Sigmoid colon (tissue), 6 donors: ENCODE measurements at regions not wholly inside any gene's neighbourhood (a gene's known extent, or its start where the extent isn't known, plus 50 kb on each side); places are given as distances from the start of the nearest gene placed in this dataset.

Experiments
- DNase-seq: peaks from one replicate; pipeline ENCODE4 v3.0.0-alpha.2; 2019
- H3K27ac ChIP-seq, 4 donors: fragments of 200-600 bp; sonication (generic); one replicate each; pipeline ENCODE4 v1.5.1; 2016 to 2019; ENCODE audit warnings: mild to moderate bottlenecking in 1 of 4
- H3K27me3 ChIP-seq, 3 donors: fragments of 200-600 bp; sonication (generic); one replicate each; pipeline ENCODE4 v1.5.1; 2019; ENCODE audit warnings: mild to moderate bottlenecking in 1 of 3
- H3K36me3 ChIP-seq, 4 donors: fragments of 200-600 bp; sonication (generic); one replicate each; pipeline ENCODE4 v1.5.1; 2016 to 2019
- H3K4me1 ChIP-seq, 4 donors: fragments of 200-600 bp; sonication (generic); one replicate each; pipeline ENCODE4 v1.5.1; 2017 to 2019
- H3K4me3 ChIP-seq, 4 donors: fragments of 200-600 bp; sonication (generic); one replicate each; pipeline ENCODE4 v1.5.1; 2017 to 2019; ENCODE audit warnings: mild to moderate bottlenecking in 2 of 4, moderate library complexity in 1 of 4
- H3K9me3 ChIP-seq, 4 donors: fragments of 200-600 bp in 3 of 4; sonication (generic) in 3 of 4; one replicate each; pipeline versions ENCODE4 v1.5.1 to v1.6.1; 2013 to 2019
- CTCF ChIP-seq, 4 experiments: fragments of 450-650 bp in 3 of 4; fragments of 200-600 bp in 1 of 4; IDR thresholded peaks; one replicate each; pipeline ENCODE4 v1.5.1; 2016 to 2019; ENCODE audit warnings: antibody characterized with exemption in 4 of 4, mild to moderate bottlenecking in 3 of 4, moderate library complexity in 2 of 4
- EP300 ChIP-seq, 4 donors: sonication (generic); formaldehyde crosslinking; IDR thresholded peaks; one replicate each; pipeline ENCODE4 v1.6.1; 2017; ENCODE audit warnings: antibody characterized with exemption in 4 of 4
- POLR2A ChIP-seq, 2 donors: fragments of 450-650 bp; IDR thresholded peaks; one replicate each; pipeline ENCODE4 v1.6.1; 2016; ENCODE audit warnings: antibody characterized with exemption in 2 of 2, mild to moderate bottlenecking in 2 of 2, moderate library complexity in 2 of 2
- POLR2AphosphoS5 ChIP-seq, 4 donors: sonication (generic); formaldehyde crosslinking; IDR thresholded peaks; one replicate each; pipeline ENCODE4 v1.6.1; 2017; ENCODE audit warnings: antibody characterized with exemption in 4 of 4
- WGBS, 2 donors: extraction: QIAGEN DNeasy Blood & Tissue Kit; methylation state at CpG; one replicate each; pipeline ENCODE4 v1.1.7; 2013; 5-methylcytosine and 5-hydroxymethylcytosine counted together
- intact Hi-C: fragments of 100-400 bp; cut with DNase I; formaldehyde crosslinking; loops from one replicate; pipeline ENCODE4 v1.15.1; 2023
- donor health status: healthy with polysubstance abuse.
- donor health status: healthy.

DNA sequence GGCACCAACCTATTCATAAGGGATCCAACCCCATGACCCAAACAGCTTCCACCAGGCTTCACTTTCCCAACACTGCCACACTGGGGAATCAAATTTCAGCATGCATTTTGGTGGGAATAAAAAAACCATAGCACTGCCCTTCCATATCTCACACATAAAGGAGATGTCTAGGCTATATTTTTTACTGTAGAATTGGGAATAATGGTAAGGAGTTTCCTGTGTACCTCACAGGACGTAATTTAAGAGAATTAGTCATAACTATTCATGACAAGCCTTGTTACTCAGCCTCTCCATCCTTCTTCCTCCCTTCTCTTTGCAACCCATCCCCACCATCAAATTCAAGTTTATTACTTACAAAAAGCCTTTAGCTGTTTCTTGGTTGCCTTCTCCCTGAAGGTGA is 352.1 kb downstream of the MLLT3 start:
- no peak for DNase-seq
- TF ChIP-seq CTCF (IDR thresholded peaks at IDR 0.05) (no peak), EP300 (IDR thresholded peaks at IDR 0.05) (no peak), POLR2A (IDR thresholded peaks at IDR 0.05) (no peak), POLR2AphosphoS5 (IDR thresholded peaks at IDR 0.05) (no peak)
- Histone ChIP-seq H3K4me3 (no peak overlapping the region), H3K9me3 (no peaks in the 10 kb centered on the region), H3K27ac (no peak overlapping the region), H3K27me3 (no peaks in the 10 kb centered on the region), H3K4me1 (peaks cover 0 to 8% (median 0%) of the 10 kb centered on the region in 4 donors), H3K36me3 (no peaks in the 10 kb centered on the region)
- WGBS, 2 donors, result 73 to 76% methylated on average over 1 of the region's 1 CpG
- intact Hi-C loops, result no loop called here

GRCh38 chr9:20269620-20270019 is 352.7 kb downstream of the MLLT3 start:
- H3K4me3 ChIP-seq, result no peak overlapping the region

DNA sequence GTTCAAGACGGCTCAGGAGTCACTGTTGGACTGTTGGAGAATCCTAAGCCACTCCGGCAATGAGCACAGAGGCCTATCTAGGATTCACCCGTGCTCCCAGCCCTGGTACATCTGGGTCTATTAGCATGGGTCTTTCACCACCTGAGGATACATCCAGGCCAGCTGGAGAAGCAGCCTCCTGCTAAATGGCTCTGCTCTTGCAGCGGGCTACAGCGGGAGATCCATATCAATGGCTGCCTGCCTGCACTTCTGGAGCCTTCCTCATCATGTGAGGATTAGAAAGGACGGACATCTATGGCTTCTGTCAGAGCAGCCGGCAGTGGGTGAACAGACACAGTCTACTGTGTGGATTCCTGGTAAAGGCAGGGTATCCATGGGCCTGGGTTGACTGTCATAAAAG is 357.4 kb downstream of the MLLT3 start:
- no peaks in the 10 kb centered on the region for H3K36me3 ChIP-seq
- no peaks in the 10 kb centered on the region for H3K4me1 ChIP-seq
- no peak overlapping the region for H3K4me3 ChIP-seq
- no peaks in the 10 kb centered on the region for H3K9me3 ChIP-seq
- no peak overlapping the region for H3K27ac ChIP-seq
- TF ChIP-seq EP300 (IDR thresholded peaks at IDR 0.05), result no peak
- TF ChIP-seq CTCF (IDR thresholded peaks at IDR 0.05), result no peak
- TF ChIP-seq POLR2AphosphoS5 (IDR thresholded peaks at IDR 0.05), result no peak
- no peak for TF ChIP-seq POLR2A (IDR thresholded peaks at IDR 0.05)
- intact Hi-C loops, result no loop called here
- WGBS, 2 donors, result 79 to 83% methylated on average over 7 of the region's 7 CpGs
- H3K27me3 ChIP-seq, result no peaks in the 10 kb centered on the region
- no peak for DNase-seq

More at GRCh38 chr9:20269620-20270019, 352.7 kb downstream of the MLLT3 start:
- H3K36me3 ChIP-seq, result no peaks in the 10 kb centered on the region
- peaks cover 0 to 8% (median 0%) of the 10 kb centered on the region in 4 donors for H3K4me1 ChIP-seq
- intact Hi-C loops, result no loop called here
- DNase-seq, result no peak
- no peaks in the 10 kb centered on the region for H3K9me3 ChIP-seq
- no peaks in the 10 kb centered on the region for H3K27me3 ChIP-seq
- H3K27ac ChIP-seq, result no peak overlapping the region
- 69 to 96% methylated on average over 2 of the region's 2 CpGs for WGBS, 2 donors
- TF ChIP-seq POLR2AphosphoS5 (IDR thresholded peaks at IDR 0.05) (no peak), CTCF (IDR thresholded peaks at IDR 0.05) (no peak)

DNA sequence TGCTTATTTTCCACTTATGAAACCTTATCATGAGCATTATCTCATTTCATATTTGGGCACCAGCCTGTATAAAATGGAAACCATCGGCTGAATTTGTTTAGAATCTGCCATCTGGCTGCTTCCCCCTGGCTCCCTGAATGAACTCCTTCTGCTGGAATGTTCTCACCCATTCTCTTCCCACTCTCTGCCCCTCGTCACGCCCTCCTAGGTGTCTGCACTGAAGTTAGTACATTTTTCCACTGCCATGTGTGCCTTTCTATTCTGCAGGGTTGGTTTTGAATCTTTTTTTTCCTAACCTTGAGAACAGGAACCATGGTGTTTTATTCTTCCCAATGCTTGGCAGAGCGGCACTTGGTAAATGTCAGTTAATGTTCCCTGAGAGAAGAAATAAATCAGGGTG is 359.7 kb downstream of the MLLT3 start:
- TF ChIP-seq POLR2AphosphoS5 (IDR thresholded peaks at IDR 0.05) (no peak), CTCF (IDR thresholded peaks at IDR 0.05) (no peak), EP300 (IDR thresholded peaks at IDR 0.05) (no peak), POLR2A (IDR thresholded peaks at IDR 0.05) (no peak)
- Histone ChIP-seq H3K4me1 (no peaks in the 10 kb centered on the region), H3K4me3 (no peak overlapping the region), H3K36me3 (no peaks in the 10 kb centered on the region), H3K27me3 (no peaks in the 10 kb centered on the region), H3K27ac (no peak overlapping the region), H3K9me3 (no peaks in the 10 kb centered on the region)
- intact Hi-C loops, result no loop called here
- WGBS, 2 donors, result 84 to 86% methylated on average over 4 of the region's 4 CpGs
- no peak for DNase-seq

- H3K27ac ChIP-seq, result no peak overlapping the region
- WGBS, 2 donors, result 83 to 90% methylated on average over 1 of the region's 1 CpG
- H3K4me3 ChIP-seq, result no peak overlapping the region
- no peaks in the 10 kb centered on the region for H3K27me3 ChIP-seq
- TF ChIP-seq CTCF (IDR thresholded peaks at IDR 0.05) (no peak), POLR2AphosphoS5 (IDR thresholded peaks at IDR 0.05) (no peak)
- DNase-seq, result no peak
- H3K36me3 ChIP-seq, result no peaks in the 10 kb centered on the region
- no peaks in the 10 kb centered on the region for H3K4me1 ChIP-seq
- H3K9me3 ChIP-seq, result no peaks in the 10 kb centered on the region
- intact Hi-C loops, result no loop called here
Observed at GRCh38 chr9:20256284-20256948, 365.9 kb downstream of the MLLT3 start.
